H54 (cell line): ENCODE measurements at regions not wholly inside any gene's neighbourhood (a gene's known extent, or its start where the extent isn't known, plus 50 kb on each side); places are given as distances from the start of the nearest gene placed in this dataset.
A peak's percentile ranks its signal among the peaks of the same experiment; 100 is the strongest.
"Not testable (repeated sequence)": the region's sequence is repeated elsewhere in the genome, so short reads cannot be mapped to it uniquely, and the experiment has no call there.

ENCODE experiments used
- DNase-seq: peaks from one replicate; pipeline ENCODE4 v3.0.0; 2011; ENCODE audit warnings: low spot score, mixed read lengths; ENCODE audit not compliant: insufficient read length
- FAIRE-seq: peaks from 3 replicates; lab custom pipeline; 2011; peaks lifted over from hg19 to GRCh38; lab: Jason Lieb, UNC
- POLR2A ChIP-seq: IDR thresholded peaks from 2 replicates; pipeline ENCODE4 v1.6.1; 2011; ENCODE audit warnings: low read depth, mild to moderate bottlenecking, low read length

- no peak for TF ChIP-seq POLR2A
- FAIRE-seq: no peak
- DNase-seq: no peak
Observed at GRCh38 chr17:72454342-72454741, 333.5 kb downstream of the SOX9 start.

- DNase-seq (no peak), FAIRE-seq (no peak)
- no peak for TF ChIP-seq POLR2A
Observed at GRCh38 chr17:72455562-72455961, 334.7 kb downstream of the SOX9 start.

- TF ChIP-seq POLR2A: no peak
- FAIRE-seq: peak; percentile 38
- peak; percentile 76 for DNase-seq
Observed at GRCh38 chr17:72456075-72456474, 335.3 kb downstream of the SOX9 start.

- peak; percentile 35 for DNase-seq
- TF ChIP-seq POLR2A: no peak
- FAIRE-seq: no peak
Observed at GRCh38 chr17:72457712-72458111, 336.9 kb downstream of the SOX9 start.

GRCh38 chr17:72458301-72458700 lies 337.5 kb downstream of the SOX9 start:
- DNase-seq (no peak), FAIRE-seq (no peak)
- no peak for TF ChIP-seq POLR2A

- FAIRE-seq (no peak), DNase-seq (no peak)
- TF ChIP-seq POLR2A: no peak
Observed at GRCh38 chr17:72460711-72461110, 339.9 kb downstream of the SOX9 start.

GRCh38 chr17:72461757-72462156 lies 340.9 kb downstream of the SOX9 start:
- FAIRE-seq (no peak), DNase-seq (no peak)
- TF ChIP-seq POLR2A: no peak

GRCh38 chr17:72462407-72462806 lies 341.6 kb downstream of the SOX9 start:
- no peak for FAIRE-seq
- TF ChIP-seq POLR2A: no peak
- DNase-seq: no peak

GRCh38 chr17:72462814-72463213 lies 342.0 kb downstream of the SOX9 start:
- no peak for FAIRE-seq
- no peak for TF ChIP-seq POLR2A

GRCh38 chr17:72463287-72464102 lies 342.7 kb downstream of the SOX9 start:
- FAIRE-seq: no peak

More at GRCh38 chr17:72462814-72463213, 342.0 kb downstream of the SOX9 start:
- DNase-seq: no peak

GRCh38 chr17:72464221-72464620 lies 343.4 kb downstream of the SOX9 start:
- not testable (repeated sequence) for DNase-seq, FAIRE-seq

More at GRCh38 chr17:72463287-72464102, 342.7 kb downstream of the SOX9 start:
- TF ChIP-seq POLR2A: no peak
- no peak for DNase-seq

GRCh38 chr17:72465191-72466024 lies 344.6 kb downstream of the SOX9 start:
- peak; percentile 18; the same call in 1 of the 2 replicates for TF ChIP-seq POLR2A
- peak; percentile 80 for FAIRE-seq
- peak; percentile 96 for DNase-seq

- TF ChIP-seq POLR2A: no peak
- DNase-seq (peak; percentile 82), FAIRE-seq (no peak)
Observed at GRCh38 chr17:72466199-72466598, 345.4 kb downstream of the SOX9 start.

GRCh38 chr17:72466606-72467005 lies 345.8 kb downstream of the SOX9 start:
- DNase-seq: no peak
- FAIRE-seq: no peak
- TF ChIP-seq POLR2A: no peak
